Head of caudate nucleus (tissue), 42 donors: ENCODE measurements at regions not wholly inside any gene's neighbourhood (a gene's known extent, or its start where the extent isn't known, plus 50 kb on each side); places are given as distances from the start of the nearest gene placed in this dataset.
"Not testable (repeated sequence)": the region's sequence is repeated elsewhere in the genome, so short reads cannot be mapped to it uniquely, and the experiment has no call there.

Experiments
- DNase-seq, 42 donors: peaks; one replicate each; pipeline versions ENCODE4 v3.0.0 to v3.0.0-alpha.2; 2020 to 2021; ENCODE audit warnings: mixed read lengths in 7 of 42
- intact Hi-C: fragments of 100-400 bp; cut with DNase I; formaldehyde crosslinking; loops from one replicate; pipeline ENCODE4 v1.15.0; 2022

- peak in 13 of 42 donors; percentile 4 to 61 (median 19) for DNase-seq
- intact Hi-C loops = no loop called here
Observed at GRCh38 chr14:48275301-48275700, 599.9 kb upstream of the MDGA2 start.

DNA sequence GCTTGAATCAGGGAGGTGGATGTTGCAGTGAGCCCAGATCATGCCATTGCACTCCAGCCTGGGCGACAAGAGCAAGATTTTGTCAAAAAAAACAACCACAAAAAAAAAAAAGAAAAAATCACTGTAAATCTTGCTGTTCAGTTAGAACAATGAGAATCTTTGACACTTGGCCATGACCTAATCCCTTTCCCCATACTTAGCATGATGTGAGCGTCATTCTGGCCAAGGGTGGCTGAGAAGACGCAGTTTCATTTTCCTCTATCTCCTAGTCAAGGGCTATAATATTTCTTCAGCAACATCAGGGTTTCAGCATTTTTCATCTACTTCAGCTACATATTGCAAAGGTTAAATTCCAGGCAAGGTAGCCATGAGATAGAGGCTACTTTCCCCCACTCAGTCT lies 599.4 kb upstream of the MDGA2 start:
- intact Hi-C loops = no loop called here
- peak in 8 of 42 donors; percentile 8 to 59 (median 26) for DNase-seq

GRCh38 chr14:48267926-48268325 lies 592.5 kb upstream of the MDGA2 start:
- intact Hi-C loops = not testable (repeated sequence)

GRCh38 chr14:48266201-48266600 lies 590.8 kb upstream of the MDGA2 start:
- DNase-seq, intact Hi-C loops: not testable (repeated sequence)

More at GRCh38 chr14:48267926-48268325, 592.5 kb upstream of the MDGA2 start:
- not testable (repeated sequence) for DNase-seq

DNA sequence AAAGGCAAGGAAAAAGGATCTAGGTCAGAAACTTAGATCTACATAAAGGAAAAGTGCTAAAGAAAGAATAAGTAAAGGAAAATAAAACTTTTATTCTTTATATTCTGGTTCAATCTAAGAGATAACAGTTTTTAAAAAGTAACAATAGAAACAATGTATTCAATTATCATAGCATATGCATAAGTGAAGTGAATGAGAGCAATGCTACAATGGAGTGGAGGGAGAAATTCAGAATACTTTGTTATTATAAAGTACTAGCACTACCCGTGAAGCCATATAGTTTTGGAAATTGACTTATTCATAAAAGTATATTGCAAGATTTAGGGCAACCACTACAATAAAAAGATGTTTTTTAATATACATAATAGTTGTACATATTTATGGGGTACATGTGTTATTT lies 586.0 kb upstream of the MDGA2 start:
- no peak for DNase-seq
- intact Hi-C loops = no loop called here

- intact Hi-C loops, DNase-seq: not testable (repeated sequence)
Observed at GRCh38 chr14:48260394-48261295, 585.2 kb upstream of the MDGA2 start.

DNA sequence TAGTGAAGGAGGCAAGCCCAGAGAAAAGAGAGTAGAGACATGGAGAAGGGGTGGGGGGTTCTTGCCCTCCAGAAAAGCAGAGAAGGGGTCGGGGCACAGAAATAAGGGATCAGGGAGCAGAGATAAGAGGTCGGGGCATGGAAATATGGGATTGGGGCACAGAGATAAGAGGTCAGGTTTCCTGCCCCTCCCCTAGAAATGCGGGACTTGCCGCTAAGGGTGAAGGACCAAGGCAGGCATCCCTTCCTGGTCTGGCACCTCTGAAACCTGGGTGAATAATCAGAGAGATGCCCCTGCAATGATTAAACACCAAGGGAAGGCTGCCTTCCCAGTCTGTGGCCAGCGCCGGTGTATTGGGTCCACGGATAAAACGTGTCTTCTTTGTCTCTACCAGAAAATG lies 584.5 kb upstream of the MDGA2 start:
- intact Hi-C loops, DNase-seq: not testable (repeated sequence)

- intact Hi-C loops, DNase-seq: not testable (repeated sequence)
Observed at GRCh38 chr14:48259232-48259631, 583.8 kb upstream of the MDGA2 start.

DNA sequence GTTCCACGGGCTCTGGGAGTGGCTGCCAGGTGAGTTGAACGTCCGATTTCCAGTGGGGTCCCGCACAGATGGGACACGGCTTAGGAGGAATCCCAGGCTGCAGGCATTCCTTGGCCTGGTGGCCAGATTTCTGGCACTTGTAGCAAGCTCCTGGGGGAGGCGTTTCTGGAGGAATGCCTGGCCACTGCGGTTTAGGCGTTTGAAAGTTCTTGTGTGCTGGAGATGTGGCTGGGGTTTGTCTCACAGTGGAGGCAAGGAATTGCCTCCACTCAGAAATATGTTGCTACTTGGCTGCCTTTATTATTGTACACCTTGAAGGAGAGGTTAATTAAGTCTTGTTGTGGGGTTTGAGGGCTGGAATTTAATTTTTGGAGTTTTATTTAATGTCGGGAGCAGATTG lies 583.3 kb upstream of the MDGA2 start:
- intact Hi-C loops, DNase-seq: not testable (repeated sequence)

DNA sequence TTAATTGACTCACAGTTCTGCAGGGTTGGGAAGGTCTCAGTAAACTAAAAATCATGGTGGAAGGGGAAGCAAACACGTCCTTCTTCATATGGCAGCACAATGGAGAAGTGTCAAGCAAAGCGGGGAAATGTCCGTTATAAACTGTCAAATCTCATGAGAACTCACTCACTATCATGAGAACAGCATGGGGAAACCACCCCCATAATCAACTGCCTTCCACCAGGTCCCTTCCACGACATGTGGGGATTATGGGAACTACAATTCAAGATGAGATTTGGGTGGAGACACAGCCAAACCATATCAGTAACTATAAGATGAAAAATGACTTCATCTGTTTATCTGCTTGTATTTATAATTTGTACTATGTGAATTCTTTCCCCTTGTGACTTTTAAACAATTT lies 577.6 kb upstream of the MDGA2 start:
- intact Hi-C loops = no loop called here
- no peak for DNase-seq

DNA sequence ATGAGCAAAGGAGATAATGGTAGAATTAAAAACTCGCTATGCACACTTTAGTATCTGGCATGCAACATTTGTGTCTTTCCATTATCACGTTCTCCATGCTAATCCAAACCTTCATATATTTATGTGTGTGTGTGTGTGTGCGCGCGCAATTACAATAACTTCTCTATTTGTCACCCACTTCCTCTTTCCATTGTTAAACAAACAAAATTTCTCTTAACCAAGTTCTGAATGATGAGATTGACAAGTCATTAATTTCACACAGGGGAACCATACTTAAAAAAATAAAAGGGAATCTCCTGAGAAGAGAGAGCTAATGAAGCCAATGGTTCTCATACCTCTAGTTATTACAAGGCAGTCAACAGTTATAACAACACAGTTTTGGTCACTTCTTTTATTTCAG lies 575.9 kb upstream of the MDGA2 start:
- no peak for DNase-seq
- intact Hi-C loops = no loop called here

- intact Hi-C loops = no loop called here
- DNase-seq = no peak
Observed at GRCh38 chr14:48250575-48250974, 575.2 kb upstream of the MDGA2 start.

- intact Hi-C loops = no loop called here
- DNase-seq = no peak
Observed at GRCh38 chr14:48247977-48248376, 572.6 kb upstream of the MDGA2 start.

DNA sequence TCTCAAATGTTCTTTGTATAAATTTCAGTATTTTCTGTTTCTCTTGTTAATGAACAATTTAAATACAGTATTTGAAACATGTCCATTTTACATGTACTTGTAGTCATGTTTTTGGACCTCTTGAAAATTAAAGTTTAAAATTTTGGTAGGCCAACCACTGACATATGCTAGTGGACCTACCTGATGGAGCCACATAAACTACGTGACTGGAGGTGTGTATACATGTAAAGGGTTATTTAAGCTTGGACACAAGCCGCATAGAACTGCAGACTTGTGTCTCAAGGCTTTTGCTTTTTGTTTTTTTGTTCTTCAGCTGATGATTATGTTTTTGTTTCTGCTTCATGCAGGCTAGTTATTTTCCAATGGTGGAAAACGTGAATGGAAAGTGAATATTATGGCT lies 568.5 kb upstream of the MDGA2 start:
- intact Hi-C loops = no loop called here
- DNase-seq = no peak

DNA sequence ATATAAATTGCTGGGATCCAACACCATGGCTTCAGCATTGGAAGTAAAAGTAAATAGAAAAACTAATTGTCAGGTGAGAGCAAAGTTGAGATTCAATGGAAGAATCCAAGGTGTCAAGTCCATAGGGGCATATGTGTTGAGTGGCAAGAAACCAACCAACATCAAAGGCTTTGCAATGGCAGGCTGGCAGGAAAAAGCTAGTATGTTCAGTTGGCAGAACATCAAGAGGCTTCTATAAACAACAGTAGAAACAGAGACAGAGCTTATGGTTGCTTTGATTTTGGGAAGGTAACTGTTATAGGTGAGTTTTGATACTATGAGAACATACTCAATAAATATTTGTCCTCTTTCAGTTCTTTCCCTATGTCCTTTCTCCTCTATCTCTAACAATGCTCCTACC lies 553.7 kb upstream of the MDGA2 start:
- intact Hi-C loops = no loop called here

GRCh38 chr14:48193893-48194292 lies 518.5 kb upstream of the MDGA2 start:
- intact Hi-C loops = no loop called here
- peak in 1 of 42 donors; percentile 2 for DNase-seq

More for the DNA sequence above, 553.7 kb upstream of the MDGA2 start:
- no peak for DNase-seq

- DNase-seq, intact Hi-C loops: not testable (repeated sequence)
Observed at GRCh38 chr14:48149624-48150023, 474.2 kb upstream of the MDGA2 start.

- intact Hi-C loops = no loop called here
- no peak for DNase-seq
Observed at GRCh38 chr14:48140804-48141203, 465.4 kb upstream of the MDGA2 start.

DNA sequence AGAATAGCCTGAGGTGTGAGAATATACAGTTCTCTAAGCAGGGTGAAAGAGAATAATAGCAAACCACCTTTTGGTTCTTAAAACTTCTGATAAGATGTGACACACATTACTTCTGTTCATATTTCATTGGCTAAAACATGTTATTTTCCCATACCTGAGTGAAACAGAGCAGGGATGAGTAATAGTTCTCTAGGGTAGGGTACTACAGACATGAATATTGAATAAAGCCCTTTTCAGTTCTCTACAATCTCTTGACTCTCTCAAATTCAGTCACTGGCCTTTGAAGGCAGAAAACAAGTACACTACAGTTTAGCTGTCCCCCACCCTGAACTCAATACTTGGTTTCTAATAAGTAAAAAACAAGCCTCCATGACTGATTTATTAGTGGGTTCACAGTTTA lies 454.1 kb upstream of the MDGA2 start:
- intact Hi-C loops = no loop called here
- DNase-seq = no peak

GRCh38 chr14:48127674-48128073 lies 452.3 kb upstream of the MDGA2 start:
- DNase-seq = no peak
- intact Hi-C loops = no loop called here

GRCh38 chr14:48125654-48126053 lies 450.2 kb upstream of the MDGA2 start:
- no peak for DNase-seq
- intact Hi-C loops = no loop called here
